GM10266 (cell line): ENCODE measurements at regions not wholly inside any gene's neighbourhood (a gene's known extent, or its start where the extent isn't known, plus 50 kb on each side); places are given as distances from the start of the nearest gene placed in this dataset.

Source experiments
- DNase-seq: peaks from one replicate; pipeline ENCODE4 v3.0.0; 2012; ENCODE audit errors: extremely low spot score
- TF ChIP-seq, protein P1 (sequence below): IDR thresholded peaks from 2 replicates; pipeline ENCODE4 v1.5.1; 2012; ENCODE audit warnings: mild to moderate bottlenecking, low read depth; ENCODE audit not compliant: control insufficient read depth, insufficient read depth; ENCODE audit errors: missing control alignments

GRCh38 chr2:64391424-64391823 is 62.5 kb upstream of the LGALSL start:
- DNase-seq: no peak
- TF ChIP-seq, protein P1, sequence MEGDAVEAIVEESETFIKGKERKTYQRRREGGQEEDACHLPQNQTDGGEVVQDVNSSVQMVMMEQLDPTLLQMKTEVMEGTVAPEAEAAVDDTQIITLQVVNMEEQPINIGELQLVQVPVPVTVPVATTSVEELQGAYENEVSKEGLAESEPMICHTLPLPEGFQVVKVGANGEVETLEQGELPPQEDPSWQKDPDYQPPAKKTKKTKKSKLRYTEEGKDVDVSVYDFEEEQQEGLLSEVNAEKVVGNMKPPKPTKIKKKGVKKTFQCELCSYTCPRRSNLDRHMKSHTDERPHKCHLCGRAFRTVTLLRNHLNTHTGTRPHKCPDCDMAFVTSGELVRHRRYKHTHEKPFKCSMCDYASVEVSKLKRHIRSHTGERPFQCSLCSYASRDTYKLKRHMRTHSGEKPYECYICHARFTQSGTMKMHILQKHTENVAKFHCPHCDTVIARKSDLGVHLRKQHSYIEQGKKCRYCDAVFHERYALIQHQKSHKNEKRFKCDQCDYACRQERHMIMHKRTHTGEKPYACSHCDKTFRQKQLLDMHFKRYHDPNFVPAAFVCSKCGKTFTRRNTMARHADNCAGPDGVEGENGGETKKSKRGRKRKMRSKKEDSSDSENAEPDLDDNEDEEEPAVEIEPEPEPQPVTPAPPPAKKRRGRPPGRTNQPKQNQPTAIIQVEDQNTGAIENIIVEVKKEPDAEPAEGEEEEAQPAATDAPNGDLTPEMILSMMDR: no peak

- TF ChIP-seq, protein P1: no peak
- DNase-seq: no peak
Observed at GRCh38 chr2:64391940-64392339, 62.0 kb upstream of the LGALSL start.

DNA sequence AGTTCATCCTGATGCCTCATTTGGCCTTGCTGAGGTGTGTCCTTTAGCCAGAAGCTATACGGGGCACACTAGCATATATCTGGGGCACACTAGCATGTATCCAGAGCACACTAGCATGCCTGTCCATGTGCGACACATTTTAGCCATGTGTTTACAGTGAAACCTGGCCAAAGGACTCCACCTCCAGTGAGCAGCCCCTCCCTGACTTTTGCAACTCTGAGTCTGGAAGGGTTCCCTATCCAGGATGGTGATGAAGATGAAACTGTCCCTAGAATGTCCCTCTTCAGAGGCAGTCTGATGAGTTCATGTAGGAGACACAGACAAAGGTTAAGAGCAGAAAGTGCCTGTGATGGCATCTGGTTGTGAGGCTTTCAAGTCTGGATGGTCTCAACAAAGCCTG is 61.4 kb upstream of the LGALSL start:
- TF ChIP-seq, protein P1: no peak
- no peak for DNase-seq

DNA sequence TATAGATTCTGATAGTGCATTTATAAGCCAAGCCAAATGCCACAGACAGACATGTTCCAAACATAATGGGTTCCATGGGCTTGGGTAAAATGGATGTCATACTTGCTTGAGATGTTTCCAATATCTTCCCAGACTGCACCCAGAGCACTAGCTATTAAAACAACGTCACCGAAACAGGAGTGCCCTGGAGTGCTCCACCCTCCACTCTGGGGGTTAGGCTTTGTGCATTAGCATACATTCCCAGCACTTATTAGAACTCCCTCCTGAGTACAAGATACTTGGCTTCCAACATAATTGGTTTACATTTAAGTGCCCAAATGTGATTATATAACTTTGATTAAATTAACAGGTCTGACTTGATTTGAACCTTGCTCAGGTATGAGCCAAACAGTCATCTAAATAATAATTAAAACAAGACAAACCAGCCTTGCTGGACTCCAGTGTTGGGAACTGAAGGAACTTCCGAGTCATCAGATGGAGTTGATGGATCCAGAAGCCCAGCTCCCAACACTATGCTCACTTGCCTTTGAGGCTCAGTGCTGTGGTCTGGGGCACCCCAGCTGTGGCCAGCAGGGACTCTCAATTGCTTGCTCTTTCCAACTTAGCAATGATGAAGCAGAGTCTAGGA is 60.5 kb upstream of the LGALSL start:
- DNase-seq: no peak
- TF ChIP-seq, protein P1: no peak

DNA sequence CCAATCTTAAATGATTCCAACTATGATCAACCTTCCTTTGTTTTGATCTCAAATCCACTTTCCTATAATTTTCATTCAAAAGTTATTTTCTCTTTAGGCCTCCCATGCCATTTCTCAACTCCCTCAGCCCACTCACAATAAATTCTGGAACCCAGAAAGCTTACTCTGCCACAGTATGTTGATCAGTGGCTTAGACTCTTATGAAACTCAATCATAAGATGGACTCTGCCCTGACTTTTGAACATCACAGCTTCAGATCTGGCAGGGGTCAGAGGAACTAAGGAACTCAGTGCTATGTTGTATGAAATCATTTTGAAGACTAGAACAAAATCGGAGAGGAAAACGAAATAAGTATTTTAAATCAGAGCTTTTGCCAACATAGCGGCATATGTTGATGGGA is 59.8 kb upstream of the LGALSL start:
- TF ChIP-seq, protein P1: no peak
- no peak for DNase-seq

DNA sequence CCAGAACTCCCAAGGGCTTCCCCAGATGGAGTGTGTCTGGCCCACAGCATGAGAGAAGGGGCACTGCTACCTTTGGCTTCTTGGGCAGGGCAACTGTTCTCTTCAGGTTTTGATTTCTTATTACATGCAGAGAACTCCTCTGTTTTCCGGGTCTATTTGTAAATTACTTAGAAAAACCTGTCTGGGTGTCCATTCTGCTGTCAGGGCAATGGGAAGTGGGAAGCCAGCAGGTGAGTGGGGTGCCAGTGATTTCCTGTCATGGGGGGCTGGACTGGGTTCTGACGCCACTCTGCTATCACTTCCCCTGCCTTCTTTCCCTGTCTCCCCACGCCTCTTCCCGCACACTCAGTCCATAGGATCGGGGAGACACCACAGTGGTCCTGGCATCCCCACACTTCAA is 58.0 kb upstream of the LGALSL start:
- TF ChIP-seq, protein P1: no peak
- no peak for DNase-seq

DNA sequence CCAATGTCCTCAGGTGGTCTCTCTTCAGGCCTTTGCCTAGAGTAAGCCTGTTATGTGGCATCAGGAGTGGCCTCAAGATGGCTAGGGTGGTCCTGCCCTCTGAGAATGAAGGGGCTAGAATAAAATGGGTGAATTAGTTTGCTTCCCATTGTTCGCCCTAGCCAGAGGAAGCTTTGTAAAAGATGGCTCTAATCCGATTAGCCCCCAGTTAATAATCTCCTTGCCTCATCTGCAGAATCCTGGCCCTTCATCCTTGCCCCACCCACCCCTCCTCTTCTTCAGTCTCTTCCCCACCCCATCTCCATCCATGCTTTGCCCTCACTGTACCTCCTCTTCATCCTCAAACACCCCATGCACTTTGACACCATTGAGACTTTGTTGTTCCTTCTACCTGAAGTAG is 57.4 kb upstream of the LGALSL start:
- no peak for DNase-seq
- TF ChIP-seq, protein P1: no peak
